GM11168 (cell line): ENCODE measurements at regions not wholly inside any gene's neighbourhood (a gene's known extent, or its start where the extent isn't known, plus 50 kb on each side); places are given as distances from the start of the nearest gene placed in this dataset.

Source experiments
- in situ Hi-C: fragments of 300-500 bp; cut with MboI; formaldehyde crosslinking; loops from one replicate; pipeline ENCODE4 v1.12.0; 2022; ENCODE audit warnings: low sequenced_read_pairs; ENCODE audit not compliant: unreplicated experiment

DNA sequence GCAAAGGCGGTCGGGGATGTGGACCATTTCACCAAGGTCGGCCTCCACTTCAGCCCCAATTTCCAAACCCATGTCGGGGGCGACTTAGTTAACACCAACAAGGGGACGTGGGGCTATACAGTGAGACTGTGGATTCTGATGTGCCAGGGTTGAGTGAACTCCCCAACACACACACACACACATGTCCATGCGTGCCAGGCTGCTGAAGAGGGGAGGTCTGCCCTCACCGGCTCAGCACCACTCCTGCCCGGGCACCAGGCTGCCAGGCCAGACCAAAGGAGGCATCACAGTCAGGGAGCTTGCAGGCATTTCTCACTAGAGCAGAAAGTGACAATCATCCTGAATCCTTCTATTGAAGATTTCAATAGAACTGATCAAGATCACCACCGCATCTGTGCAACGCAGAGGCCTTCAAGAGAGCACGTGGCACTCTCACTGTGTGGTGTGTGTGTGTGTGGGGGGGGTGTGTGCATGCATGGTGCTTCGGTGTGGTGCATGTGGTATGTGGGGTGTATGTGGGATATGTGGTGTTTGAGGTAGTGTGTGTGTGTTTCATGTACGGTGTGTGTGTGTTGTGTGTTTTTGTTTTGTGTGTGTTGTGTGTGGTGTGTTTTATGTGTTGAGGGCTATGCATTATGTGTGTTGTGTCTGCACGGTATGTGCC is 403.5 kb upstream of the RNF32 start:
- in situ Hi-C loops = no loop called here

DNA sequence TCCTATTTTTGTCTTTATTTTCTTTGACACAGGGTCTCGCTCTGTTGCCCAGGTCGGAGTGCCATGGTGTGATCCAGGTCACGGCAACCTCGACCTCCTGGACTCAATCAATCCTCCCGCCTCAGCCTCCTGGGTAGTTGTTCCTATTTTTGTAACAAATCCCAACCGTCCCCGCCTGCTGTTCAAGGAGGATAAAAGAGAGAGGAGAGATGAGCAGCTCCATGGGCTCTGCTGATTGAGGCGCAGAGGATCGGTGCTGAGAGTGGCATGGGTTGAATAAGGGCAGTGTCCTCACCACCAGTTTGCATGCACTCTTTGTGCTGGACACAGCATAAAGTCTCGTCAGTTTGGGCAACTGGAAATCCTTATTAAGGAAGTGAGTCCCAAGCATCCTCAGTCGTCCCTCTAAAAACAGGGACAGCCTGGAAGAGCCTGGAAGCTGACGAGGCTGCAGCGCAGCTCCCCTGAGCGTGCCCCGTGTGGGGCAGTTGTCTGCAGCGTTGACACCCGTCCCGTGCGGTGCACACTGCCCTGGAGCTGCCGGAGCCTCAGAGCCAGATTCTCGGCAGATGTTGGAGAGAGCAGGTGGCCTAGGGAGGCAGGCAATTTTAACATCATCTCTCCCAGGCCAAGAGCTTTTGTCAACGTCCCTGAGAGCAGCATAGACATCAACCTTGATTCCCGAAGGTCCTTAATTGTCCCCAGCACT is 404.2 kb upstream of the RNF32 start:
- in situ Hi-C loops = no loop called here

DNA sequence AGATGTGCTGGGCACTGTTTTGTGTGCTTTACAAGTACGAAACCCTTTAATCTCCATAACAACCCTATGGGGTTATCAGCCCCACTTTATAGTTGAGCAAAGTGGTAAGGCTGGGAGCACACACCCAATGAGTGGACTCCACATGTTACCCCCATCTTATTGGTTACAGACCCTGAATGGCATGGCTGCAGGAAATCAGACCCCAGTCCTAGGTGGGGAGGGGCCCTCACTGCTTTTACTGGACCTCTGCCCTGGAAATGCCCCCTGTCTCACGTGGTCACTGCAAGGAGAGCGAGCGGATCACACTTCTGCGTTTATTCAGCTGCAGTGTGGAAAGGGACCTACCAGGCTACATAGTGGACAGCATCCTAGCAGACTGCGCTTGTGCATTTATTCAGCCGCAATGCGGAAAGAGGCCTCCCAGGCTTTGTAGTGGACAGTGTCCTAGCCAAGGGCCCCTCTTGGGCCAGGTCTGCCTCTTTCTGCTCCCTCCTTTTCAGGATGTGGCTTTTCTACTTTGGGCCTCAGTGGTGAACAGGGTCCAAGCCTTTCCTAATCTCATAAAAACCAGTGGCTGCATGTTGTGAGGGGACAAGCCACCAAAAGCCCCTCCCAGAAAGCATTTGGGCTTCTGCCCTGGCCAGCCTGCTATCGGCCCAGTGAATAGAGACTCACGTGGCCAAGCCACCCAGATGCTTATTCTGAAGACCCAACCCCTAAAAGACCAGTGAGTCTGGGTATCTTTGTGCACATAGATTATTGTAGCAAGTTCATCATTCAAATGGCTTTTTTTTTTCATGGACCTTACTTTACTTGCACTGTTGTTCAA is 405.7 kb upstream of the RNF32 start:
- in situ Hi-C loops = no loop called here

DNA sequence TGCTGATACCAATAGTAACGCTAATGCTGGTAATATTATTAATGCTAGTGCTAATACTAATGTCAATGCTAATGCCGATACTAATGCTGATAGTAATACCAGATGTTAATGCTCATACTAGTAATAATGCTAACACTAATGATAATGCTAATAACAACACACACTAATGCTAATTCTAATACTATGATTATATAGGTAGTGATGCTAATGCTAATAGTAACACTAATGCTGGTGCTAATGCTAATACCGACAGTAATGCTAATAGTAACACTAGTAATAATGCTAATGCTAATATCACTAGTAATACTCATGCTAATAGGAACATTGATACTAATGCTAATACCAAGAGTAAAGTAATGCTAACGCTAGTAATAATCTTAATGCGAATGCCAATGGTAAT is 406.4 kb upstream of the RNF32 start:
- in situ Hi-C loops = no loop called here

DNA sequence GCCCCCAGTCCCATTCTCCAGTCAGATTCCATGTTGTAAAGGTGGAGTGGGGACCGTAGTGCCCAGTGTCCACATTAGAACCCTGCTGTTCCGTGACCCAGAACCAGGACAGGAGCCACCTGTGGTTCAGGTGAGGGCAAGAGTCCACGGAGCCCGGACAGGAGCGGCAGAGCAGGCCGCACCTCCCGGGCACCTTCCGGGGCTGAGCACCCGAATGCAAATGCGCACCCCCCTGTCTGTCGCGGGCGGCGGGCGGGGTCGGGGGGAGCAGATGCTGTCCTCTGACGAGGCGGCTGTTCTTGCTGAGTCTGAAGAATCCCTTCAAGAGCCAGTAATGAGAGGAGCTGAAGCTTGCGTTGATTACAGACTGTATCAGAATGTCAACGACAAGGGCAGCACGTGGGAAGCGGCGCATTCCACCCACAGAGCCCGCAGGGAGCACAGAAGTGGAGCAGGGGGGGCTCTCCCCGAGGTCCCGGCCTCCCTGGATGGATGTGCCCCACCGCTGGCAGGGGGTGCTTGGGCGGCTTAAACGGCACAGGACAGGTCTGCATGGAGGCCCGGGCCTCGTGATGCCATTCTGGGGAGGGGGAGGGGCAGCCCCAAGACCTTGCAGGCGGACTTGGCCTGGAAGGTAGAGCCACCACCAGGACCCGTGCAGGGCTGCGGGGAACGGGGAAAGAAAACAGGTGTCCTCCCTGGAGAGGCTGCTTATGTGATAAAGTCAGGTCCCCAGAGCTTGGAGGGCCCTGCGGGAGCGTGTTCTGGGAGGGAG is 407.5 kb upstream of the RNF32 start:
- in situ Hi-C loops = no loop called here

DNA sequence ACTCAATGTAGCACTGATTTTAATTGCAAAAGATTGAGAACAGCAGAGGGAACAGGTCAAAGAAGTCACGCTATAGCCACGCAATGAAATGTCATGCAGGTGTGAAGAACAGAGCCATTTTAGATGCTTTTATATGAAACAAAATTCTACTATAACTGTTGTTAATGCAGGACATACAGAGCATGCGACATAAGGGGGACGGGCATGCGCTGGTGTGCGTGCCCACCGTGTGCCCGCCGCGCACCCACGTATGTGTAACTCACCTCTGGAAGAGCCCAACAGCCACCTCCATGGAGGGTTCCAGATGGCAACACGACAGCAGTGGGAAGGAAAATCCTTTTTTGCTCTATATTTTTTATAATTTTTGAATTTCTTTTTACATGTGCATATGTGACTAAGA is 410.0 kb upstream of the RNF32 start:
- in situ Hi-C loops = no loop called here

DNA sequence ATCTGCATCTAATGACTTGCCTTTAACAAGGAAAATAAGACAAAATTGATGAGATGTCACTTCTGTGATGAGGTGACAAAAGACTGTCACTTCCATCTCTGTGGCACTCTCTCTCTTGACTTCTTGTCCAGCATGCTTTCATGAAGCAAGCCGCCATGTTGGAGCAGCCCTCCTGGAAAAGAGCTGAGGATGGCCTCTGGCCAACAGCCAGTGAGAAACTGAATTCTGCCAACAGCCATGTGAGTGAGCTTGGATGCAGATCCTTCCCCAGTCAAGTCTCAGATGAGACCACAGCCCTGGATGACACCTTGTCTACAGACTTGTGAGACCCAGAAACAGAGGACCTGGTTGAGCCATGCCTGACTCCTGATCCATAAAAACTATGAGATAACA is 412.6 kb upstream of the SHH start:
- in situ Hi-C loops = no loop called here

DNA sequence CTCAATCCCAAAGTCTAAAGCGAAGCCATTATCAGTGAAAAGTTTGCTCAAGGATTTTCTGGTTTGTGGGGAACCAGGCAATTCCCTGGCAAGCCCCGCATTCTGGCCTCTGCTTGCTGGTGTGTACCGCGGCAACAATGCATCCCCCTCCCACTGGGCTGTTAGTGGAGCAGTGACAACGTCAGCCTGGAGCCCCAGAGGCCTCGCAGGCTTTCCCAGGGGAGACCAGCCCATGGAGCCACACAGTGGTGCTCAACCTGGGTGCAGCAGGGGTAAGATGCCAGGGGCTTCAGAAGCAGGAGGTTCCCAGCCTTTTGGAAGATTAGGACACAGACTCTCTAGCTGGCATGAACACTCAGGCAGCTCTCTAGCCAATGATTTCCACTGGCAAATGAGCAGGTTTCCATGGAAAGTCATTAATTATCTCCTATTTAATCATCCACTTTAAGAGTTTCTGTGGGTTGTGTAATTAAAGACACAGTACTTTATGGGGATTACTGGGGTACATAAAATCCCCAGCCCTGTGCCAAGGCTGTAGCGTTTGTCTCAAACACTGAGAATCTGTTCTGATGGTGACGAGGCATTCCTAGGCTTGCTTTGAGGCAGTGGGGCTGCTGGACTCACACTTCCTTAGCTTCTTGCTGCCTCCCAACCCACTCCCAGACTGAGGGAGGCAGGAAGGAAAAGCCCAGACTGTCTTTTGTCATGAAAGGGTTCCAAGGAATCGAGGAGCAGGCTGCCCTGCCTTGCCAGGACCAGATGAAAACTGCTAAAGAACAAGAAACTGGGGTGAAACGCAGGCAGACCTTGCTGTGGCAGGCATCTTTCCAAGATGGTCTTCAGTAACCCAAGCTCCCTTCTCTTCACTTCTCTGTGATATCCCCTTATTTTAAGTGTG is 411.9 kb upstream of the SHH start:
- in situ Hi-C loops = no loop called here

DNA sequence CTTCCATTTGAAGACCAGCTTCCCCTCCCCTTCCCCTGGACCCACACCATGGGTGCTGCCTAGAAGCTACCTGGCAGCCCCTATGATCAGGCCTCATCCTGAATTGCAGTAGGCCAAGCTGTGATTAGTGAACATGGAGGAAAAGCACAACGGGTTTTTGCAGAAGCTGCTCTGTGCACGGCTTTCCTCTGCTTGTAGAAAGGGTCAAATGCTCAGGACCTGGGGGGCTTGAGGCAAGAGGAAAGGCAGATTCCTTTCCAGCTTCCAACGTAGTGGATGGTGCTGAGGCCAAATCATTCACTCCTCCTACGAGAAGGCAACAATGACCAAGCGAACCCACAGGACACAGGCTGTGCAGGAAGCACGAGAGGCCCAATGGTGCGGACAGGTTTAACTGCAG is 410.3 kb upstream of the SHH start:
- in situ Hi-C loops = no loop called here

DNA sequence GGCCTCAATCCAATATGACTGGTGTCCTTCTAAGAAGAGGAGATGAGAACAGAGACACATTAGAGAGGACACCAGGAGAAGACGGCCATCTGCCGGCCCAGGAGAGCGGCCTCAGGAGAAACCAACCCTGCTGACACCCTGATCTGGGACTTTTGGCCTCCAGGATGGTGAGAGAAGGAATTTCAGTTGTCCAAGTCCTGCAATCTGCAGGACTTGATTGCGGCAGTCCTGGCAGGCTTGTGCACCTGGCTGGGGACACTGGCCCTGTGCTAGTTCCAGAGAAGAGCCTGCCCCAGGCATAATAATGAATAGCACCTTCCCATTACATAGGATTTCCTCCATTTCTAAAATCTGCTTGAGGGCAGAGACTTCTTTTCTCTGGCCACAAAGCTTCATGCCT is 409.9 kb upstream of the SHH start:
- in situ Hi-C loops = no loop called here

DNA sequence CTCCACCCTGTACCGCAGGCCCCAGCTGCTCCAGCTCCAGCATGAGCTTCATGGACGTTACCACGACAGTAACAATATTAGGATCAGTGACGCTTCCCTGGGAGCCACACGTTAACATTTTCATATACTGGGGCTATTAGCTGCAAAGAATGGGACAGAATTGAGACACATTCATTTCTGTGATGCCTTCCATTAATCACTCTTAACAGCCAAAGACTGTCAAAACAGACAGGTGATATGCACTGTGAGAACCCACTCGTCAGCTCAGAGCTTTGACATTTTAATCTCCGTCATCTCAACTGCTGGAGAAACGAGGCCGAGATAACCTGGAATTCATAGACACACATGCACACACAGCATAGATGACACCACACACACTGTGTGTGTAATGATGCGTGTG is 408.4 kb upstream of the SHH start:
- in situ Hi-C loops = no loop called here

DNA sequence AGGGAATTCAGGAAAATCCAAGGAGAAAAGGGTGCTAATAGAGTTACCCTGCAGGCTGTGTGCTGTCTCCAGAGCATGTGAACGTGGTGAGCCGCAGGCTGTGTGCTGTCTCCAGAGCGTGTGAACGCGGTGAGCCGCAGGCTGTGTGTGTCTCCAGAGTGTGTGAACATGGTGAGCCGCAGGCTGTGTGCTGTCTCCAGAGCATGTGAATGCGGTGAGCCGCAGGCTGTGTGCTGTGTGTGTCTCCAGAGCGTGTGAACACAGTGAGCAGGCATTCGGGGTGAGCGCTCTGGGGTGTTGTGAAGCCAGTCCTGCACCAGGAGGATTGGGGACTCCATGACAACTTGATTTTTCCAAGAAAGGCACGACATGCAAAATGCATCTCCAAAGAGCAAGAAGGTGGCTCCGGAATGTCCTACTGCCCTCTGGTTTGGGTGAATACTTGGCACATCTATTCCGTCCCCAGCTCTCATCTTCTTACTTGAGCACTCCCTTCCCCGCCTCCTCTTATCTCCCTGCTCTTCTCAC is 407.9 kb upstream of the SHH start:
- in situ Hi-C loops = no loop called here

DNA sequence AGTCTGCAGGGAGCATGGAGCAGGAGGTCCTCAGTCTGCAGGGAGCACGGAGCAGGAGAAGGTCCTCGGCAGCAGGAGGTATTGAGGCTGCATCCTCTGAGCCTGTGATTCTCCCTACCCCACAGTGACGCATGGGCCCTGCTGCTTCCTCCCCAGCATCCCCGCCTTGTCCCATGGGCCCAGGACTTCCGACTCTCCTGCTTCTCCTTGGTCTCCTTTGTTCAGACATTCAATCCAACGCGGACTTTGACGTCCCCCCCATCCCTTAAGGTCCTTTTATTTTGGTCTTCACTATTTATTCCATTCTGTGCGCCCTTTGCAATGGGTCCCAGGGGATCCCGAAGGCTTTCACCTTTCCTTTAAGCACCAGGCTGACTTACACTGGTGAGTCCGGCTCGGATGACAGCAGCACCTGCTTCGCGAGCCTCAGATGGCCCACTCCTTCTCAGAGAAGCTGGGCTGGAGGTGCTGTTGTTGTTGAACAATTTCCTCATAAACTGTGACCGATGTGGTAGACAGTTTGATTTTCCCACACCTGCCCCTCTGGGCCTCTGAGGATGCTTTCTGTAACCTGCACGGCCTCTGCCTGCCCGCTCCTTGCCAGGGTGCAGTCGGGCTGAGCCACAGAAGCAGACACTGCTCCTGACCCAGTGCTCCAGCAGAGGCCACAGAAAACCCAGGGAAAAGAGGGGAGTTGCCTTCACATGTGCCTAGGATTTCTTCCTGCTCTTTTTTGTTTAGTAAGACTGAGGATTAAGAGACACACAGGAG is 407.2 kb upstream of the SHH start:
- in situ Hi-C loops = no loop called here

DNA sequence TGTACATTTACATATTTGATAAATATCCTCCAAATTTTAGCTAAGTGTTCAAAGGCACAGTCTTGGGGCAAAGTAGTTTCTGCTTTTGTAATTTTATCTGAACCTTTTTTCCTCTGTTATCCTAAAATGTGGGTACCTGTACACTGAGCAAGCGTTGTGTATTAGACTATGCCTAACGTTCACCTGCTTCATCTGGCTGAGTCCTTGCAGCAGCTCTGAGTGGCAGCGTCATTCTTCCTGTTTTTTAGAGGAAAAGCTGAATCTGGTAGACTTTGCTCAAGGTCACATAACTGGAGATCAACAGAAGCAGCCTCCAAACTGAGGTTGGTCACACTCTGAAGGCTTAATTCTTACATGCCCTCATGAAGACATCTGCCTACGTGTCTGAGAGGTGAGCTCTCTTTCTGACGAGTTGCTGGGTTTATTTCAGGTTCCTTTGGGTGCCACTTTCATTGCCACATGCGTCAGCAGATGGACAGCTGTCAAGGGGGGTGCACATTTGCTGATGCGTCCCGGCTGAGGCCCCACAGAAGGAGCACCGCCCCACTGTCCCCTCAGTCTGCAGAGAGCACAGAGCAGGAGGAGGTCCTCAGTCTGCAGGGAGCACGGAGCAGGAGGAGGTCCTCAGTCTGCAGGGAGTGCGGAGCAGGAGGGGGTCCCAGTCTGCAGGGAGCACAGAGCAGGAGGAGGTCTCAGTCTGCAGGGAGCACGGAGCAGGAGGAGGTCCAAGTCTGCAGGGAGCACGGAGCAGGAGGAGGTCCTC is 406.5 kb upstream of the SHH start:
- in situ Hi-C loops = no loop called here

DNA sequence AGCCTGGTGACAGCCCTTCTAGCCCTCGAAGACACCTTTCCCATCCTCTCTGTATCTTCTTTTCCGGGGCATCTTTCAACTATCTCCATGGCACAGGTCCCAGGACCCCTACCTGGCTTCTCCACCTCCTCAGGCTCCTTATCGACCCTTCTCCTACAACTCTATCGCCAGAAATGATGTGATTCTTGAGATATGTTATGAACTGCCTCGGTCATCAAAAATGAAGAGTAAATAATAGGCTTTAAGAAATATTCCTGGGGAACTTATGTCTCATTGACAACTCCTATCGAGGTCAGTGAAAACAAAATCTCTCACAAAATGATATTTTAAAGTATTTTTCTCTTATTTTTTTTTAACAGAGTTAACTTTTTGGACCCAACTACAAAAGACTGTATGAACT is 405.5 kb upstream of the SHH start:
- in situ Hi-C loops = no loop called here

DNA sequence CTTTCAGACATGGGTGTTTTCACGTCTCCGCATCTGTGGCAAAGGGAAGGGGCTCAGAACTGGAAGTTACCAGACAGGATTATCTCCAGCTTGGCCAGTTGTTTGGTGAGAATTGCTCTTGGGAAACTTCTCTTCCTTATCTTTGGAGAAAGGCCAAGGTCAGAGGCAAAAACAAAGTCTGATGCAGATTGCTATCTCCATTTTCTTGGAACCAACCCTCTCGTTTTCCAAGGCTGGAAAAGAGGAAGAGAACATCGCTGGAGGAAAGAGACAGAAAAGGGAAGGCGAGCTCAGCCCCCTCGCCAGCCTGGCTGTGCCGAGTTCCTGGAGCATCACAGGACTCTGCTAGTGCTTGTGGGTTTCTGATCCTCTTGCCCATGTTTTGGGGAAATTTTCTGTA is 396.8 kb upstream of the SHH start:
- in situ Hi-C loops = no loop called here

DNA sequence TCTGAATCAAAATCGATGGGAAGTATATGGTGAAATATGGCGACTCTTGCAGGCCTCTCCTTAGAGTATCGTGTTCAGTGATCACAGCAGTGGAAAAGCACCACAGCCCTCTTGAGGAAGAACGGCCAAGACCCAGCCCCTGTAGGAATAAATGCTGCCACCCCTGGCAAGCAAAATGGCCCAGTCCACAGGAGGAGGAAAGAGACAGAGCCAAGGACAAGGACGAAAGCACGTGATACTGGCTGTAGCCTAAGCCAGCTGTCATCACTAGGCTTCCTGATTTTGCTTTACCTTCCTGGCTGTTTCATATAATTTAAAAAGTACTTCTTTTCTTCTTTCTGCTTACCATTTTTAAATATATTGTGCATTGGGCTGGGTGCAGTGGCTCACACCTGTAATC is 395.0 kb upstream of the SHH start:
- in situ Hi-C loops = no loop called here

DNA sequence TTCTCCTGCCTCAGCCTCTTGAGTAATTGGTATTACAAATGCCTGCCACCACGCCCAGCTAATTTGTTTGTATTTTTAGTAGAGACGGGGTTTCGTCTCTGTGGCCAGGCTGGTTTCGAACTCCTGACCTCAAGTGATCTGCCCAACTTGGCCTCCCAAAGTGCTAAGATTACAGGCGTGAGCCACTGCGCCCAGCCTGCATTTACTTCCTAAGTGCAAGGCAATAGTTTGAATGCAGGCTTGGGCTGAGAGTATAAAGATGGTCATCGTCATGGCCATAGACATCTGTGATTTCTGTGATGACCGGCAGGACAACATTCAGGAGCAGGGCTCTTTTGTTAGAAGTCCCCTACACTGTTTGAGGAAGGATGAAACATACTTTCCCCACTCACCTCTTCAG is 393.9 kb upstream of the SHH start:
- in situ Hi-C loops = no loop called here
